ENCODE measurements at regions not wholly inside any gene's neighbourhood (a gene's known extent, or its start where the extent isn't known, plus 50 kb on each side); places are given as distances from the start of the nearest gene placed in this dataset.
"Not testable (repeated sequence)": the region's sequence is repeated elsewhere in the genome, so short reads cannot be mapped to it uniquely, and the experiment has no call there.

DNA sequence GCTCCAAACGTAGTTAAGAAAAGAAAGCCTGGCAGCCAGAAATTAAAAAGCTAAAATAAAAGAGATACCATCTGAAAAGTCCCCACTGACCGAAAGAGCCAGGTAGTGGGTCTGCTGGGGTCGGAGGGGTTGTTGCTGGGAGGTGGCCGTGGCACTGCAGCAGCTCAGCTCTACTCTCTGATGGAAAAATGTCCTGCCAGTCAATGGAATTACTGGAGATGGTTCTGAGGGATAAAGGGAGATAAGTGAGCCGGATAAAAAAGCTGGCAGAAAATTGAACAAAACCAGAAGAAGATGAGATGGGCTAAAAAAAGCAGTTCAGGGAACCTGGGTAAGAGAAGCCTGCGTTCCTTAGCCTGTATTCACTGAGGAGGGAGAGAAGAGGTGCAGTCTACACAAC is 202.8 kb downstream of the SREK1 start:
- in situ Hi-C loops (cut with HindIII; ENCODE audit: low sequenced_read_pairs) = no loop called here

DNA sequence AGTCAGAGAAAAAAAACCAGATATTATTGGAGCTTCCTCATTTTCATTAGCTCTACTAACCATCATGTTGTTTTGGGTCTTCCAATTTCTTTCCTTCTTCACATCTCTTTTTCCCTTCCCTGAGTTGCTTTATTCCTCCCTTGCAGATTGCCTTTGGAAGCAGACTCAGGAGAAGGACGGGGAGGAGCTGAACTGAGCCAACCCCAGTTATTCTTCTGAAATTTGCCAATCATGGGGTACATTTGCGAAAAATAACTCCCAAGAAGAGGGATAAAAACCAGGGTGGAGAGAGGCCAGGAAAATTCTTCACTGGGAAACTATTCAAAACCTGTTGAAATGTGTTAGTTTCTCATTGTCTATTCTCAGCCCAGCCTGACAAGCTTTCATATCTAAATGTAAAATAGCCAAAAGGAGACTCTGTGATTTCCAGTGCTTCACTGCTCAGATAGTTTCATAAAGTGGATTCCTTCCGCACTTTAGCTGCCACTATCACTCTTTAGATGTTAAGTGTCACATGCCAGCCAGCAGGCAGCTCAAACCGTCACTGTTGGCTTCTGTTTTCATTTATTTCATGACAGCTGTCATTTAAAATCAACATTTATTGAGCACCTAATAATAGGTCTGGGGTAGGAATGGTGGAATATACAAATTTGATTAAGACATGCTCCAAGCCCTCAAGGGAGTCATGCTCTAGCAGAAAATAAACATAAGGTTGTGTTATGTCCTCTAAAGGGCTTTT is 204.5 kb downstream of the SREK1 start:
- in situ Hi-C loops (cut with HindIII; ENCODE audit: low sequenced_read_pairs) = no loop called here

DNA sequence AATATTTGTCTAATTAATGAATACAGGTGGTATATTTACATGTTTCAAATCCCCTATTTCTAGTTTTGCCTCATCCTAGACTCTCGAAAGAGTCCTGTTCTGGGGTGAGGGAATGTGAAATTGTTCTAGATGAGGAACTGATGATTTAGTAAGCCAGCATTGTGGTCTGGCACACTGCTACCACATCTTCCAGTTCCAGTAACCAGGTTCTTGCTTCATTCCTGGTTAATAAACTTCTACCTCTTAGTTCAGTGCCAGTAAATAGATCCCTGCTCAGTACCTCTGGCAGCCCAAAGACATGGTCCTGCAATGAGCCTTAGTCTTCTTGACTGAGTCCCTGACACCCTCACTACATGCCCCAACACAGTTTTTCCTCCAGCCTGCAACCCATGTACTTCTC is 207.7 kb downstream of the SREK1 start:
- in situ Hi-C loops (cut with HindIII; ENCODE audit: low sequenced_read_pairs) = no loop called here

DNA sequence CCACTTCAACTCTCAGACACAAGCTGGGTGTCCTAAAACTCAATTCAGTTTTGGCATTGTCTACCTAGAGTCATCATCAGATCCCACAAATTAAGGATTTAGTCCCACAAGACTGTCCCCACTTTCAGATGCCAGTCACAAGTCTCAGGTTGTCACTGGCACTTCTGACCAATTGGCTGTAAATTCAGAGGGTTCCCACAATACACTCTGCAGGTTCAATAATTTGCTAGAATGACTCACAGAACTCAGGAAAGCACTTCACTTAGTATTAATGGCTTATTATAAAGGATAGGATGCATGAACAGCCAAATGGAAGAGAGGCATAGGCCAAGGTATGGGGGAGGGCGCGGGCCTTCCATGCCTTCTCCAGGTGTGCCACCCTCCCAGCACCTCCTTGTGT is 209.1 kb downstream of the SREK1 start:
- in situ Hi-C loops (cut with HindIII; ENCODE audit: low sequenced_read_pairs) = no loop called here

DNA sequence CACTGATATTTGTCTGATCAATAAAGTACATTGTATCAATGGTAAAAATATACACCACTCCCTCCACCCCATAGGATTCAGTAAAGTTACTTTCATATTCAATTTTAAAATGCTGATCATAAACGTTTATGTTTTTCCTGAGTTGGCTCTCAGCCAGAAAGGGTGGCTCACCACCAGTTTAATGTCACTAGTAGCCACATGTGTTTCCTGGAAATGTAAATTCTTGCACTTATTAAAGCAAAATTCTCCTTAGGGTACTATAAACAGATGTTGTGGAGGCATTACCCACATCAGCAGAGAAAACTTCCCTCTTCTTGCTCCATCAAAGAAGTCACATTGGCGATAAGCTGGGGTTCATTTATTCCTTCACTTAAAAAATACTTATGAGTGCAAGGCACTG is 210.3 kb downstream of the SREK1 start:
- in situ Hi-C loops (cut with HindIII; ENCODE audit: low sequenced_read_pairs) = no loop called here

DNA sequence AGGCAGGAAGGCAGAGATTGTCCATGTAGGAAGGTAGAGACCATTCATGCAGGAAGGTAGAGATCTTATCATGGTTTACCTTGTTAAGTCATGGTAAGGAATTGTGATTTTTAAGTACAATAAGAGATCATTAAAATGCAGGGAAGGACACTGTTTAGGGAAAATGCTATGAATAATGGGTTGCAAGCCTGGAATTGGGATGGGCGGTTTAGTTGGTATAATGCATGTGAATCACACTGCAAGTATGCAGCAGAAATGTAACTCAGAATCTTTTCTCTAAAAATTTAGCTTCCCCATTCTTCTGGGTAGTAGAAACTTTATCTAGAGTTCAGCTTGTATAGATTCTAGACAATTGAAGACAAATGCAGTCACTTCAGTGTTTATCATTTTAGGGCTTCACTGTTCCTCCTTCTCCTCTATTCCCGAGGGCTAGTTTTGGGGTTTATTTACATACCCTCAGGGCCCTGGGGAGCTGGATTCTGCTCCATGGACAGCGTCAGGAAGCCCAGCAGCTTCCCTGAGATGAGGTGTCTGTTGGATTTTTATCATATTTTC is 212.0 kb downstream of the SREK1 start:
- in situ Hi-C loops (cut with HindIII; ENCODE audit: low sequenced_read_pairs) = no loop called here

DNA sequence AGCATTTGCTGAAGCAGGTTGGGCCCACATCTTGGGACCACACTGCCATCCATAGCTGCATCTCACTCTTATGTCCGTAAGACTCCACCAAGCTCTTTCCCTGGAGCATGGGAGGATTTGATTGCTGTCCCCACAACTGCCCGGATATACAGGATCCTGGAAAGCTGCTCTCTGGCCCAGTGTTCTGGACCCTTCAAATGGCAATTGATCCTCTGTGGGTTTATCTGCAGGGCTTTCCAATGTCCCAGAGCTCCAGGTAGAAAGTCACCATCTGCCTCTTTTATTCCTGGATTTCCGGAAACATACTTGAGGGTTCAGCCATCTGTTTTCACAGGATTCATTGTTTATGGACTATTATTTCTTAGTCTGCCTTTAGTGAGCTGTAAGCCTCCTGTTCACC is 214.6 kb downstream of the SREK1 start:
- in situ Hi-C loops (cut with HindIII; ENCODE audit: low sequenced_read_pairs) = no loop called here

DNA sequence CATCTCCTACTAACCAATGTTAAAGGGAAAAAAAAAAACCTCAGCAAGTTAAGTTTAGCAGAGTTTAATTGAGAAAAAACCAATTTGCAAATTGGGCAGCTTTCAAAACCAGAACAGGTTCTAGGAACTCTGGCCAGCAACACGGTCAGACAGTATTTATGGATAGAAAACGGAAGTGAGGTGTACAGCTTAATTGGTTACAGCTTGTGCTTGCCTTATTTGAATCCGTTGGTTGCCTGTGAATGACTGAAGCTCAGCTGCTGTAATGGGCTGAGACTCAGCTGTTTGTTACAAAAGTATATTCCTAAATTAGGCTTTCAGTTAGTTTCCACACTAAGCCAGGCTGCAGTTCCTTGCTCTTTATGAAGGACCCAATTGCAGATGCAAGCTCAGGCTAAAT is 217.0 kb downstream of the SREK1 start:
- in situ Hi-C loops (cut with HindIII; ENCODE audit: low sequenced_read_pairs) = no loop called here

DNA sequence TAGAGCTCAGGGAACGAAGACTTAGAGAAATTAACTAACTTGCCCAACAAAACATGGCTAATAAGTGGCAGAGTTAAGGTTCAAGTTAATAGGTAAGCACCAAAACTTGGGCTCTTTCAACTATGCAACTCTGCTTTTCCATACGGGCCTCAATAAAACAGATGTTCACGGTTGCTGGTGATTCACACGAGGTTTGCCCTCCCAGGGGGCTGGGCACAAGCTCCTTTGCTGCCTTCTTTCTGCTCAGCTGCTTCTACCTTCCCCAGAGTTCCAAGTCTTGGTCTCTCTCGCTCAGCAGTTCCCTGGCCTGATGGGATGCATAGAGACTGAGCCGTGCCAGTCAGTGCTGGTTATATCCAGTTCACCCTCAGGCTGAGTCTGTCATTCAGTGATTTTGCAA is 217.9 kb downstream of the SREK1 start:
- in situ Hi-C loops (cut with HindIII; ENCODE audit: low sequenced_read_pairs) = no loop called here

DNA sequence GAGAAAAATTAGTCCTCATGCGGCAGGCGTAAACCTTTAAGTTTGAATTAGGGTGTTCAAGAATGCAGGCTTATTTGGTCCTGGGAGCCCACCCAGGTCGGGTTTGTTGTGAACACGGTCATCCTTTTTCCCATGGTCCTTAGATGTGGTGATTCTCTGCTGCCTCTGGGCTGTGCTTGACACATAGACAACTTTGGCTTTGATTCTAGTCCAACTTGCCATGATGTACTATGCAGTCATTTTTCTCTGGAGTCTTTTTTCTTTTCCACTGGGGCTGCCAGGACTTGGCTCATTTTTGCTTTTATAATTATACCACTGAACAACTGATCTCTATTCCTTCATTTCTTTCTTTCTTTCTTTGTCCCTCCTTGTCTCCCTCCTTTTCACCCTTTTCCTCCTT is 218.6 kb downstream of the SREK1 start:
- in situ Hi-C loops (cut with HindIII; ENCODE audit: low sequenced_read_pairs) = no loop called here

DNA sequence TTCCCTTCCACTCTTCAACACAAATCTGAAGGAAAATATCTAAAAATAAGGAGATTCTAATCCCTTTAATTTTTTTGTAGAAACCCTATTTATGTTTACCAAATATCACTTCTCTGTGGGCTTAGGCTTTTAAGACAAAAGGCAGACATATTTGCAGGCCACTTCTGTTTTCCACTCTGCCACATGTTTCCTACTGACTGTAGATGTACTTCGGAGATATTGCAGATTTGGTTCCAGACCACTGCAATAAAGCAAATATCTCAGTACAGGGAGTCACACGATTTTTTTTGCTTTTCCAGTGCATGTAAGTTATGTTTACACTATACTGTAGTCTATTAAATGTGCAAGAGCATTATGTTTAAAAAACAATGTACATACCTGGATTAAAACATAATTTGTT is 219.0 kb downstream of the SREK1 start:
- in situ Hi-C loops (cut with HindIII; ENCODE audit: low sequenced_read_pairs) = no loop called here

DNA sequence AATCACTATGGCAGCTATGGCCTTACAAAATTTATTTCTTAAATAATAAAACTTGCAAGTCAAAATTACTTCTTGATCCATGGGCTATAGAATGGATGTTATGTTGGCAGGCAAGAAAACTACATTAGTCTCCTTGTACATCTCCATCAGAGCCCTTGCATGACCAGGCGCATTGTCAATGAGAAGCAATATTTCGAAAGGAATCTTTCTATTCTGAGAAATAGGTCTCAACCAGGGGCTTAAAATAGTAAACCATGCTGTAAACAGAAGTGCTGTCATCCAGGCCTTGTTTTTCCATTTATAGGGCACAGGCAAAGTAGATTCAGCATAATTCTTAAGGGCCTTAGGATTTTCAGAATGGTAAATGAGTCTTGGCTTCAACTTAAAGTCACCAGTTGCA is 220.1 kb downstream of the SREK1 start:
- in situ Hi-C loops (cut with HindIII; ENCODE audit: low sequenced_read_pairs) = no loop called here

DNA sequence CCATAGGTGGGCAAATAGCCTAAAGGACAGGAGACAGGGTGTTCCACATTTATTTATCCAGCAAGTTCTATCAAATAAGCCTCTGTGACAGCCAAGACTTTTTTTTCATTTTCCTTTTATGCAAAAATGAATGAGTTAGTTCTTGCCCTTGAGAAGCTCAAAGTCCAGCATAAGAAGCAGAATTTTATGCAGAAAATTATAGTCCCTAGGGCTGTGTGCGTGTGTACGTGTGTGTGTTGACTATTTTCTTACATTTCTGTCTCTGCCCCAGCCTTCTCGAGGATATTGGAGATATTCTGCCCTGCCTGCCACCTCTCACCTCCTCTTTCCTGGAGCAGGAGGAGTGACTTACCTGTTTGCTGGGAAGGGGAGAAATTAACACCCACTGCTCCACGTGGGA is 221.9 kb downstream of the SREK1 start:
- in situ Hi-C loops (cut with HindIII; ENCODE audit: low sequenced_read_pairs) = no loop called here

DNA sequence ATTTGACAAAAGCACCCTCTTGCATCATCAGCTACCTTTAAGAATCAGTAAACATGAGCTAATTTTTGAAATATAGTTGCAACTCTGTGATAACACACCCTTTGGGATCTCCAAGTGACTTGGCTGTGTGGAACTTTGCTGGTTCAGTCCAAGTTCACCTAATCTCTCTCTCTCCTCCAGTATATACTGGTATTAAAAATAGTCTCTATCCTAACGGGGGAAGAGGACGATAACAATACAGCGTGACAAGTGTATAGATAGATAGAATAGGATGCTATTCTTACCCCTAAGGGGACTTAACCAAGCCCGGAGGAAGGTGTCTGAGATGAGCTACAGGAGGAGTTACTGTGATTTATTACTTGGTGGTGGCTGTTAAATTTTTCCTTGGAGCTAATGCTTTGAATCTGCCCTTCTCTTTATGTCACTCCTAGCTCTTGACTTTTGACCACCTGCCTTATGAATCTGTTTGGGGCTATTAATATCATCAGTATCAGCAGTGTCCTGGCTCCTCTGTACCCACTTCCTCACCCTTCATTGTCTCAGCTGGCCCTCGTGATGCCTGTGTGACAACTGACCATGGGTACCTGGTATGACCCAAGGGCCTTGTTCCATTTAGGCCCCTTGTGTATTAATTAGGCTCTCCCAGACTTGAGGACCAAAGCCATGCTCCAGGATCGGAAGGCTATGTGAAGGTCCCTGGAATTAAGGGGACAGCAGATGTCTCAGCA is 223.9 kb downstream of the SREK1 start:
- in situ Hi-C loops (cut with HindIII; ENCODE audit: low sequenced_read_pairs) = no loop called here

DNA sequence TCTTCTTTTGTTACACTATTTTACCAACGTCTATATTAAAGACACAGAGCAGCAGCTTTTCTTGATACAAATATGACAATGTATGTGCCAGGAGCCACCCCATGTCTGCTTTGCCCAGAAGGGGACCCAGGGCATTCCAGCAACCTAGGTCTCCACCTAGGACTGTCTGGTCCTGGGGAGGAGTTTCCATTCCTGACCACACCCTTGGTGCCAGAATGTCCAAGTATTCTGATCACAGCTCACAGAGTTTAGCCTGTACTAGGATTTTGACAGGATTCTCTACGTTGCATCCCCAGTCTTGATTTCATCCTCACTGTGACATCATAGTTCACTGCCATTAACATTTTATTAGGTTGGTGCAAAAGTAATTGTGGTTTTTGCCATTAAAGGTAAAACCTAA is 224.7 kb downstream of the SREK1 start:
- in situ Hi-C loops (cut with HindIII; ENCODE audit: low sequenced_read_pairs) = no loop called here

DNA sequence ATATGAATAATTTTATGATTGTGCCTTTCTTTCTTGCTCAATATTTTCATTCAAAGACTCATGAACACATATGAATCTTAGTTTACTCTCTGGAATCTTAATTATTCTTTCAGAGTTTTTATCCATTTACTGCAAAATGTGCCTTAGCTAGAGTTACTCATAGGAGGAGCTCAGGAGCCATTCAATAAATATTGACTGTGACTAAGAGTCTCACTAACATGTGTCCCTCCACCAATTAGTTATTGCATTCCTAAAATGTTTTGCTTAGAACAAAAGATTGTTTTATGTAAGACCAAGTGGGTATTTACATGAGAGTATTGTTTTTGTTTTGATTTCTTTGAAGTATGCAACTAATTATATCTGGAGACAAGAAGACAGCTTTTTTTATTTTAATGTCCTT is 218.4 kb upstream of the MAST4 start:
- in situ Hi-C loops (cut with HindIII; ENCODE audit: low sequenced_read_pairs) = no loop called here

DNA sequence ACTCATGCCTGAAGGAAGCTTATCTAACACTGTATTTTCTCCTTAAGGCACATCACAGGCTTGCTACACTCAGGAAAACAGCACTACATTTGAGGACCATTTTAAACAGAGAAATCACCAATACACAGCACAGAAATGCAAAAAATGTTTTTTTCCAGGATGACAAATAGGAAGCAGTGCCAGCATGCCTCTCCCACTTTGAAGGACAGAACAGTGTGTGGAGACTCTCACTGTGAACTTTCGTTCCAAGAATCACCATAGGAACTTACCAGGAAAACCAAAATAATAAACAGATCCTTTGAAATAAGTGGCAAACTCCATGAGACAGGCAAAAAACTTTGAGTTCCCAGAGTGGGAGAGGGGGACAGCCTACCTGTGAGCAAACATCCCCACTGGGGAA is 217.8 kb upstream of the MAST4 start:
- in situ Hi-C loops (cut with HindIII; ENCODE audit: low sequenced_read_pairs) = no loop called here

DNA sequence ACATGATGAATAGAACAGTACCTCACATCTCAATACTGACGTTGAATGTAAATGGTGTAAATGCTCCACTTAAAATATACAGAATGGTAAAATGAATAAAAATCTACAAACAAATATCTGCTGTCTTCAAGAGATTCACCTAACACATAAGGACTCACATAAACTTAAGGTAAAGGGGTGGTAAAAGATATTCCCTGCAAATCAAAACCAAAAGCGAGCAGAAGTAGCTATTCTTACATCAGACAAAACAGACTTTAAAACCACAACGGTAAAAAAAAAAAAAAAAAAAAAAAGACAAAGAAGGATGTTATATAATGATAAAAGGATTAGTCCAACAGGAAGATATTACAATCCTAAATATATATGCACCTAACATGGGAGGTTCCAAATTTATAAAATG is 214.0 kb upstream of the MAST4 start:
- in situ Hi-C loops (cut with HindIII; ENCODE audit: low sequenced_read_pairs) = no loop called here

DNA sequence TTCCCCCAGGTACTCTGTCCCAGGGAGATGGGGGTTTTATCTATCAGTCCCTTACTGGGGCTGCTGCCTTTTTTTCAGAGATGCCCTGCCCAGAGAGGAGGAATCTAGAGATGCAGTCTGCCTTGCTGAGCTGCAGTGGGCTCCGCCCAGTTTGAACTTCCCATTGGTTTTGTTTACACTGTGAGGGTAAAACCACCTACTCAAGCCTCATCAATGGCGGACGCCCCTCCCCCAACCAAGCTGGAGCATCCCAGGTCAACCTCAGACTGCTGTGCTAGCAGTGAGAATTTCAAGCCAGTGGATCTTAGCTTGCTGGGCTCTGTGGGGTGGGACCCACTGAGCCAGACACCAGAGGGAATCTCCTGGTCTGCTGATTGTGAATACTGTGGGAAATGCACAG is 191.0 kb upstream of the MAST4 start:
- in situ Hi-C loops (cut with HindIII; ENCODE audit: low sequenced_read_pairs) = not testable (repeated sequence)

DNA sequence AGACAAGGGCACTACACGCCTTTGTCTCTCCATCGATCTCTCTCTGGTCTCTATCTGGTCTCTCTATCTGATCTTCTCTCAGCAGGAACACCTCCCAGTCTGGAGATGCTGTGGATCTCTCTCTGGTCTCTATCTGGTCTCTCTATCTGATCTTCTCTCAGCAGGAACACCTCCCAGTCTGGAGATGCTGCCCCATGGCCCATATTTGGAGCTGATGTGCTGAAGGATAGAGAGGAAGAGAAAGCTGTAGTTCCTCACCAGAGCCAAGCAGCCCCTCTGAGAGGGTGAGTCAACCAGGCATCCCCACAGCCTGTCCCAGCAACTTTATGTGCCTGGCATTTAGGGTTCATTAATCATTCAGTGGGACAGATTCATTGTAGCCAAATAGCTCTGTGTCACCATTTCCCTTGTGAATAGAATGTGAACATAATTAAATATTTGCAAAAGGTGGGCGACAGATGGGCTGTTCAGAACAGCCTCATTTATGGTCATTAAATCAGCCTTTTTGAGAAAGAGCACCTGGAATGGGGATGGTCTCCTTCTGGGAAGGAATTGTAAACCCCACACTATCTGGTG is 189.3 kb upstream of the MAST4 start:
- in situ Hi-C loops (cut with HindIII; ENCODE audit: low sequenced_read_pairs) = no loop called here

DNA sequence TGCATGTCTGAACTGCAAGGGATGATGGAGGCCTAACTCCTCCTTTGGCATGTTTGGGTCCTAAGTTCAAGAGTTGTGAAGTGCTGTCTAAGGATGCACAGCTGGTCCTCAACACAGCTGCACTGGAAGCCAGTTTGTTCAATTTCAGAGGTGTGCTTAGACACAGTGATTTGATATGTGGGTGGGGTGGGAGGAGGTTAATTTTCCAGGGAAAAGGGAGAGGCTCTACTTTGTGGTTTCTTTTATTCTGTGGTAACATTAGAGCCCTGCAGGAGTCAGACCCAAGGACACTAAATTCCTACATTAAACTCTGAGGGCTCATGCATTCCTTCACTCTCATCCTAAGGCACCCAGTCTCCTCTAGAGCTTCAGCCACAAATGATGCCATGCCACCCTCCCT is 188.4 kb upstream of the MAST4 start:
- in situ Hi-C loops (cut with HindIII; ENCODE audit: low sequenced_read_pairs) = no loop called here

DNA sequence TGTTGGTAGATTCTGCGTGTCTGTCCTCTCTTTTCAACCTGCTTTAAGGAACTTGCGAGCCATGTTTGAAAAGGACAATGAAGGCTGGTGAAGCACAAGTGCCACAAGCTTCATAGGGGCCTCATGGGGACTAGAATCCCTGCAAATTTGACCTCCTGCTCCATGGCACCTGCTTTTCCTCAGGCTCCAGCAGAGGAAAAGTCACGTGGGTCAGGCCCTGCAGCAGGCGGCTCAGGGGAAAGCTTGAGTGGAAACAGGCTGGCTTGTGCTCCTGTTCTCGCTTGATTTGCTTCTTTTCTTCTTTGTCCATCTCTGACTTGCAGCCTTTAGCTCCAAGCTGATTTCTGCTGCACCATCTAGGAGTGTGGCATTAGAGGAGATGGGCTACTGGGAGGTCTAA is 187.6 kb upstream of the MAST4 start:
- in situ Hi-C loops (cut with HindIII; ENCODE audit: low sequenced_read_pairs) = no loop called here
